ENCODE measurements at regions not wholly inside any gene's neighbourhood (a gene's known extent, or its start where the extent isn't known, plus 50 kb on each side); places are given as distances from the start of the nearest gene placed in this dataset.

DNA sequence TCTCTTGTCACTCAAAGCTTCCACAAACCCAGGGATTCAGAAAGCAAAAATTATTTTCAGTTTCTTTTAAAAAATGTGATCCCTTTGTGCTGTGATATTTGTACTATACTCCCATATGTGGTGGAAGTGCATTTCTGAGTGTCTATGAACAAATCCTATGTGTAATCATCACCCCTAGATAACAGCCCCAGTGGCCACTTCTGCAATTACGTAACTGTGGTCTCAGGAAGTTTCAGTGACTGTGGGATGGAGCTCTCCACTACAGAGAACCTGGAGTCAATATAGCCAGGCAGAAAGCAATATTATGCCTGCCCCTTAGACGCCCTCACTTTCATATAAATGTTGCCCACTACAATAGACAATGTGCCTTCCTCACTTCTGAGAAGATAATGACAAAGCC lies 1101.7 kb upstream of the GHITM start:
- no peak for DNase-seq (ENCODE audit: low spot score)

DNA sequence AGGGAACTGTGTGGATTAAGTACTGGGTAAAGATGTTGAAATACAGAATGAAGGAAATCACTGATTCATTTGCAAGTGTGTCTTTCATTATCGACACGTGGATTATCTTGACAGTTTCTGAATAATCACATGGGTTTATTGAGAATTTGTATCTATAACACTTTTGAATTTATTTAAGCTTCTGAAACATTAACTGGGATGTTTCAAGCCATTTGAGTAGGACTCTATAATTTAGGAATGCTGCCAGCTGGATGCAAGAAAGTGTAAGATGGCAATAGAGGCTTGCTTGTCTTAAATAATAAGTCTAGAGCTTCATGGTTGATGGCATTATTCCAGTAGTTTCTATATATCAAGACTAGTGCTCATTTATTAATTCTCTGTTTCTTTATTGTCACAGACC lies 1100.7 kb upstream of the GHITM start:
- no peak for DNase-seq (ENCODE audit: low spot score)

DNA sequence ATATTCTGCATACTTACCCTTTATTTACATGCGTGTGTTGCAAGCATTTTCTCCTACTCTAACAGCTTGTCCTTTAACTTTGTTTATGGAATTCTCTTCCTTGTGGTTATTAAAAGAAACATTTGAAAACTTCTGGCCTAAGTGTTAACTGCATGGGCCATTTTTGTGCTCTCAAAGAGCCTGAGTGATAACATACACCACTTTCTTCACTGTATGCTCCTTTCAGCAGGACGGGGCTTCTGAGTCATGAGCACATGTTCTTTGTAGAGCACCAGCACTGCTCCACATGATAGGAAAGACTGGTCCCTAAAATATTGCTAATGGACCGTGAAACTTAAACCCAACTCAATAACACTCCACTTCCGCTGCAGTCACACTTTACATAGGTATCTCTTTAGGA lies 1093.6 kb upstream of the GHITM start:
- DNase-seq (ENCODE audit: low spot score): no peak

DNA sequence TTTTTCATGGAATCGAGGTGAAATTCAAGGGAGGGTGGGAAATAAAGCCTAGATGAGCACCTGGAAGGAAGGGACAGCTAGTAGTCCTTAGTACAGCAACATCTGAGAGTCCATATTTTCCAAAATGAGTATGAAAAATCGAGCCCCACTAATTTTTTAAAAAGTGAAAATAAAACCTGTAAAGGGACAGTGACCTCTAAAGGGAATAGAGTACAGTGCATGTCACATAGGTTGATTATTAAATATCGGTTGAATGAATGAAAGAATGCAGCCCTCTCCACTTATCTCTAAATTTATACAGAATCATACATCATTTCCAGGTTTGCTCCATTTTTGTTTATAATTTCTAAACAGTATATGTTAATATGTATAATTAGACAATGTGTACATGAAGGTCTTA lies 1088.5 kb upstream of the GHITM start:
- no peak for DNase-seq (ENCODE audit: low spot score)

DNA sequence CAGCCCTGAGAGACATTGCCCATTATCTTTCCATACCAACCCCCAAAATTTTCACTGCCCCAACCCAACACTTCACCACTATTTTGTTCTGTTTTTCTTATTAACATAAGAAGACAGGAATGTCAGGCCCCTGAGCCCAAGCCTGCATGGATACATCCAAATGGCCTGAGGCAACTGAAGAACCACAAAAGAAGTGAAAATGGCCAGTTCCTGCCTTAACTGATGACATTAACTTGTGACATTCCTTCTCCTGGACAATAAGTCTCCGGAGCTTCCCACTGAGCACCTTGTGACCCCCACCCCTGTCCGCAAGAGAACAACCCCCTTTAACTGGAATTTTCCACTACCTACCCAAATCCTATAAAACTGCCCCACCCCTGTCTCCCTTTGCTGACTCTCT lies 1076.4 kb upstream of the GHITM start:
- DNase-seq (ENCODE audit: low spot score): no peak

DNA sequence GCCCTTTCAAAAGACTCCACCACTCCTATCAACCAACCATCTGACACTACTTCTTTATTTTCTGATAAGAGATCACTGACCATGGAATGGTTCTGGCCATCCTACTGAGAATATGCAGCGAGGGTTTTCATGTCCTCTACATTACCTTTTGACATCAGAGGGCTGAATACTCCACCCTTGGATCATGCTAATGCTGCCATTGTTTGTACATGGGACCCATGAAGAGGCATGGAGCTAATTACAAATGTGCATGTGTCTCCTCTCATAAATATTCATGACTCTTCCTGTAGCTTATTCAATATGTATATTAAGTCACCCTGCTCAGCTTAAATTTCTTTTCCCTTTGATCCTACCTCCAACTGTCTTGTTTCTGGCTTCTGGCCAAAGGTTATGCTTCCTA lies 1065.8 kb upstream of the GHITM start:
- DNase-seq (ENCODE audit: low spot score): no peak

DNA sequence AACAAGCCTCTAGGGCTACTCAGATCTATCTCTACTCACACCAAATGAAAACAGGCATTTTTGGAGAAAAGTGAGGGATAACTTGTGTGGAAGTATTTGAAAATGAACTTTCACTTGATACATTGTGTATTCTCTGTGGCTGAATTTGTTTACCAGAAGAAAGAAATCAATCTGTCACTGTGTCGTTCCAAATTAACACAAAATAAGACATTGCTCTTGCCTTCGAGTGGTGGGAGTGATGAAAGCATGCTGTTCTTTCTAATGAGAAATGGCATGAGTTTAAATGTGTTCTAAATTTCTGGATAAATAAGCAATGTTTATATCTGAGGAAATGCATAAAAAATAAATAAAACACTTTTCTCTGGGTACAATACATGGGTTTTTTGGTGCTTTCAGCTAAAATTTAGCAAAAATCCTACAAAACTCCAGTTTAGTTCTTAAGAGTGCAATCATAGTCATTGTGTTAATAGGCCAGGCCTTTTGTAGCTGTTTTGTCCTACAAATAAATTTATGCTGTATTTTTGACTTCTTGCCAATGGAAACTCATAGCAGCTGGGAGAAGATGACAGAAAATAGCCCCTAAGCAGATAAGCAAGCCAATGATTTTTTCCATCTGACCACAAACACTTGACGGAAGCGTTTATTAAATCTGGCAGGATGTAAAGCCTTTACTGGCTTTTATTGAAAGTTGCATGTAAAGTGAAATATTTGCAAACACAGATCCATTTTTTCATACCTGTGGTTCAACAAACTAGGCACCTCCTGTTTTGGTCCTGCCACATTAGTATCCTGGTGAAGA lies 1064.1 kb upstream of the GHITM start:
- DNase-seq (ENCODE audit: low spot score): no peak

DNA sequence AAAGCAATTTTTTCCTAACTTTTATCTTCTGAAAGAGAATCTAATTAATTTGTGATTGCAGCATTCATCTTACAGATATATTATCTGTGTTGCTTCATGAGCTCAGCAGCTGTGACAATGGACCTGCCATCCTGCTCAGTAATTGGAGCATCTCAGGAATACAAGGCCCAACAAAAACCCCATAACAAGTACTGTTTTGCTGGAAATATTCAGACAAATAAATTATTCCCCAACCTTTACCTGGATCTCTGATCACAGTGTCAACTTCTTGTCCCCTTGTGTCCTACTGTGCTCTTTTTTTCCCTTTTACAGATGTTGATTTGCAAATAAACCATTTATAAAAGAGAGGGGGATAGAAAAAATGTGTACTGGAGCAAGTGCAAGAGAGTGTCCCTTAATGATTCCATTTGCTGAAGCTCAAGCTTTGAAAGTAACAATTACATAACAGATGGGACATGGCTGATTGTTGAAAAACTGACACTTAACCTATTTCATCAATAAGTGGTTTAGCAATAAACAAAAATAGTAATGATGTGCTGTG lies 1063.4 kb upstream of the GHITM start:
- DNase-seq (ENCODE audit: low spot score): no peak

DNA sequence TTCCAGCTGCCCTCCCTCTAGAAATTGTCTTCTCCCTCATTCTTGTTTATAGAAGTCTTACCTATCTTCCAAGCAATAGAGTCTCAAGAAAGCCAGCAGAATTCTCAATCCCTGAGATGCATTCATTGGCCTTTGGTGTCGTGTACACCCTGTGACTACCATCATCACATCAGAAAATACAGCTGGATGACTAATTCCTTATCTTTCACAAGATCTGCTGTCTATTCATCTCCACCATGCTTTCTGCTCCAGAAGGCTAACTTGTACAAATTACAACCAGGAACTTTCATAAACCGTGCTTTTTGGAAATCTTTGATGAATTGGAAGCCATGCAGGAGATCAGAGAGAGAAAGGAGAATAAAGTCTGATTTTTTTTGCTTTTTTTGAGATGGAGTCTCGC lies 1062.9 kb upstream of the GHITM start:
- no peak for DNase-seq (ENCODE audit: low spot score)

DNA sequence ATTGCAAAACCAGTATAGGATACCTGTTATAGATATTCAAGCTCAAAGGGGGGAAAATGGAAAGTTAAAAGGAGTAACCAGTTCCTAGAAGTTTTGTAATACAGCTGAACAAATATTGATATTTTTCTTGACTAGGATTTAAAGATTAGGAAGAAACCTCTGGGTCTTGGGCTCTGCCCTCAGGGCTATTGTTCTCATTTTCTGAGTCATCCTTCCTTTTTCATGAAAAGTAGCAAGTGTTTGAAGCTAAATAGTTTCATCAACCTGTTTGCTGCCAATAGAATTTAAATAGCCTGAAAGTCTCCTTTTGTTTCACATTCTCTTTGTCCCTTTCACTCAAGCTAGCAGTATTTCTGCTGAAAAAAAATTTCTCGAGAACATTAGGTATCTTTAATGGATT lies 1061.1 kb upstream of the GHITM start:
- DNase-seq (ENCODE audit: low spot score): no peak

DNA sequence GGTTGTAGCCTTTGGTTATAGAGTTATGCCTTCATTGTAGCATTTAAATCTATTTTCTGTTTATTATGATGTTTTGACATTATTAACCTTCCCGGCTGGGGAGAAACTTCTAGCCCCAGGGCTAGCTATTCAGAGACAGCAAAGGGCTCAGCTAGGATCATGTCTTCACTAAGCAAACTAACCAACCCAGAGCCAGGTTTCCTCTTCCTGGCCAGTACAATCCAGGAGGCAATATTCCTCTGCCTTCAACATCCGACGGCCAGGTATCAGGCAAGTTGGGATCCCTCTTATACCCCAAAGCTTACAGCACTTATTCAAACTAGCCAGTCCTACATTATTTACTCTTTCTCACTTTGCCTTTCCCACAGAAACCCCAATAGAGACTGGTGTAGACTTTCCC lies 1060.7 kb upstream of the GHITM start:
- DNase-seq (ENCODE audit: low spot score): no peak

DNA sequence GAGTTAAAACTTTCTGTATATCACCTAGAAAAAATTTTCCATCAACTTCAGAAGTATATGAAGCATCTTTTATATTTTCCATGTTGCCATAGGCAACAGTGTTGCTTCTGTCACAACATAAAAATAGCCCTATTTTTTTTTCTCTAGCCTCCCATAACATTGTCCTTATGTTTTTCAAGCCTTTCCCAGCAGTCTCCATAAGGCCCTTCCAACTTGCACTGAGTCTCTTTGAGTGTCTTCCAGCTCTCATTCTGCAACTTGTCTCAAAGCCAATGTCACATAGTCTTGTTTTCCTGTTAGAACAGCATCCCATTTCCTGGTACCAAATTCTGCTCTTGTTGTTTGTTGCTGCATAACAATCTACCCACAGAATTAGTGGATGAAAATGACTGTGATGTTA lies 1055.5 kb upstream of the GHITM start:
- DNase-seq (ENCODE audit: low spot score): no peak

DNA sequence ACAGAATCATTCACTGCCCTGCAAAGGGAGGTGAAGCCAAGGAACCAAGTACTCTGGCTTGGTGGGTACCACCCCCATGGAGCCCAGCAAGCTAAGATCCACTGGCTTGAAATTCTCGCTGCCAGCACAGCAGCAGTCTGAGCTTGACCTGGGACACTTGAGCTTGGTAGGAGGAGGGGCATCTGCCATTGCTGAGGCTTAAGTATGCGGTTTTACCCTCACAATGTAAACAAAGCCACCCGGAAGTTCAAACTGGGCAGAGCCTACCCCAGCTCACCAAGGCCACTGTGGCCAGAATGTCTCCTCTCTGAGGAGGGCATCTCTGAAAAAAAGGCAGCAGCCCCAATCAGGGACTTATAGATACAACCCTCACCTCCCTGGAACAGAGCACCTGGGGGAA lies 1050.0 kb upstream of the GHITM start:
- no peak for DNase-seq (ENCODE audit: low spot score)

DNA sequence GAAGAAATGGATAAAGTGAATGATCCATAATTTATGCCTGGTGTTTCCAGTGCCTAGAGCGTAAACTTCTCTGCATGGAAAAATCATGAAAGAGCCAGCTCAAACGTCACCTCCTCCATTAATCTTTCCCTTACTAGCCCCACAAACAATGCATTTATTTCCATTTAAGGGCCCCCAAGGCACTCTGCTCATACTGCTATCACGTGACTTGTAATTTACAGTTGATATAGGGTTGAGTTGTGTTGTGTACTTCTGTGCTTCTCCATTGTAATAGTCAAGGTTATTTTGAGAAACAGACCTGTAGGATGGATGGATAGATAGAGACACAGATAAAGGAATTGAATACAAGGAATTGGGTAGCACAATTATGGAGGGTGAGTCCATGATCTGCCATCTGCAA lies 1034.7 kb upstream of the GHITM start:
- DNase-seq (ENCODE audit: low spot score): no peak

DNA sequence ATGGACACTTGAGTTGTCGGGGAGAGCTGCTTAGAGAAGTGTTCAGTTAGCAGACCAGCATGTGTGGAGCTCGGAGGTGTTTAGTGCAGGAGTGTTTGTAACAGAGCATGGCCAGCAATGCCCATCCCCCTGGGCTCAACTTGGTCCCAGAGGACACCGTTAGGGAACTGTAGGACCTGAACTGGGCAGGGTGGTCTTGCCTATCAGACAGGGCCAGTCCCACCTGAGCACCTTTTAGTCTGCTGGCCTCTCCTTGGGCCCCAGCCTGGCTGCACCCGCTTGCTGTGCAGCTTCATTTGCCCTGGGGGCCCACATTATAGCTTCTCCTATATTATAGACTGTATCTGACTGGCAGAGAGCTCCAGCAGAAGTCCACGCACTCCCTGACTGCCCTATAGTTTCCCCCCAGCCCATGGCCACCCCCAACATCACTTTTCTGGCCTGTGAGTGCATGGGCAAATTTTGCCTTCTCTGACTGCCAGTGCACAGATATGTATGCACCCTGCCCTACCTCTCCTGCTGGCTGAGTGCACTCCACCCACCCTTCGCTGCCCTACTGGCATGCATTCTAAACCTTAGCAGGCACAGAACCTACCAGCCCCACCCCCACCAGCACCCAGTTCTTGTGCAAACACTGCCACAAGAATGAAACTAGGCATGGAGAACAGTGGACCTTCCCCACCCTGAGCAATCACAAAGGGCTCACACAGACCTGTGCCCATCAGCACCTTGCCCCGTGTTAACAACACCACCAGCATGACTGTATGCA lies 1030.6 kb upstream of the GHITM start:
- DNase-seq (ENCODE audit: low spot score): no peak

DNA sequence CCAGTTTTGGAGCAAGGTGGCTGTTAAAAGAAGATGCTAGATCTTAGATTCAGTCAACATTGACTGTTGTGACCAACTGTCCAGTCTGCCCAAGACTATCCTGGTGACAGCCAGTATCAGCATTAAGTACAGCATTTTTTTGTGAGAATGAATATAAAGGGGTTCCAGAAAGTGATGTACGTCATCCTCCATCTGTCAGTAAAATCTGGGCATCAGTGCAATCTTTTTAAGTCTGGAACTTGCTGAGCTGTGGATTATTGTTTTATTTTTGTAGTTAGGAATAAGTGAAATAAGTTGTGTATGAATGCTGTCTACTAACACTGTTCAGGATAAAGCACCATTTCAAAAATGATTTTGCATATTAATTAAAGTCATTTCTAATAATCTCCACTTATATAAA lies 1020.0 kb upstream of the GHITM start:
- DNase-seq (ENCODE audit: low spot score): no peak

DNA sequence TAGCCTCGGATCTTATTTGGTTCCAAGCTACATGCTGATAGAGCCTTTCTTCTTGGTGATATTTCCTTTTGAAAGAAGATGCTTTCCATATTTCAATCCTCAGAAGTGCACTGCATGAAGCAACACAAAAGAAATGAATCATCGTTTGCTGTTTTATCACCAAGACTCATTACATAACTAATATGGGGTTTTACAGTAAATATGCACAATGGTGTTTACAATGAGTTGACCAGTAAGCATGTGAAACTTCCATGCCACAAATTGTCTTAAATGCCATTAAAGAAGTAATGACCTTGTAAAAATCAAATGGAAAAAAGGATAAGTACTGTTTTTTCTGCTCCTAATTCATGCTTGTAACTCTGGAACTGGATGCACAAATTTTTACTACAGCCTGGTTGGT lies 1017.0 kb upstream of the GHITM start:
- no peak for DNase-seq (ENCODE audit: low spot score)

DNA sequence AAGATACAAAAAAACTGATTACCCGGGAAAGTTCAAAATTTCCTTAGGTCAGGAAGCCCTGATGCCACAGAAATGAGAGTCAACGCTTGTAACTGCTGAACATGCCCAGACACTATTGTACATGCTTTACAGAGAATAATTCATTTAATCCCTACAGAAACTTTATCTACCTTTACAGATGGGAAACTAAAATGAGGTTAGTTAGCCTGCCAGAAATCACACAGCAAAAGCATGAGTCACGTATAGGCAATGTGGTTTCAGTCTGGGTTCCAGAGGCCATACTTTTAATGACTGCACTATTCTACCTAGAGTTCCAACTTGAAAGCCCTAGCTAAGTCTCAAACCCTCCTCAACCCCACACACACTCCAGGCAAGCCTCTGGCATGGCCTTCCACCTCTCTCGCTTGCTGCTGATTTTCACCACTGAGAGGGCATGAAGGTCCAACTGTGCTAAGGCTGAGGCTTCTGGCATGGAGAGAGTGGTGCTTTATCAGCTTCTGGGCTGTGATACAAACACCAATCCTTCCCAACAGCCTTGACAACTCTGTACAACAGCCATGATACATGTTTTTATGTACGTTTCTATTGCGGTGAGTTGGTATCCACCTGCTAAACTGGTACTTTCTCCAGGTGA lies 1011.2 kb upstream of the GHITM start:
- no peak for DNase-seq (ENCODE audit: low spot score)

DNA sequence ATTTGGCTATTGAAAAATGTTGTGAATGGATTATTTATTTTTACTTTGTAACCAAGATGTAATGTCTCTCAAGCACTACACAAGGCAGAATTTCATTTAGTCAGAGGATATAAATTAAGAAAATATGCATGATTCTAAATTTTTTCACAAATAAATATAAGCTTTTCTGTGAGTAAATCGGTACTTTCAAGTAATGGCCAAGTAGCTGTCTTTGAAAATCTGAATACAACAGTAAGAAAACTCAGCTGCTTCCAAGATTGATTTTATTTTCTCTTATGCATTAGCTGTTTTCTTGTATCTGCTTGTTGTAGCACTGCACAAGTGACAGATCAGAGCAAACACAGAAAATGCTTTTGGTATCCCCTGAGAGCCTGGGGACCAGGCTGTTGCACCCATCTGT lies 998.5 kb upstream of the GHITM start:
- no peak for DNase-seq (ENCODE audit: low spot score)

DNA sequence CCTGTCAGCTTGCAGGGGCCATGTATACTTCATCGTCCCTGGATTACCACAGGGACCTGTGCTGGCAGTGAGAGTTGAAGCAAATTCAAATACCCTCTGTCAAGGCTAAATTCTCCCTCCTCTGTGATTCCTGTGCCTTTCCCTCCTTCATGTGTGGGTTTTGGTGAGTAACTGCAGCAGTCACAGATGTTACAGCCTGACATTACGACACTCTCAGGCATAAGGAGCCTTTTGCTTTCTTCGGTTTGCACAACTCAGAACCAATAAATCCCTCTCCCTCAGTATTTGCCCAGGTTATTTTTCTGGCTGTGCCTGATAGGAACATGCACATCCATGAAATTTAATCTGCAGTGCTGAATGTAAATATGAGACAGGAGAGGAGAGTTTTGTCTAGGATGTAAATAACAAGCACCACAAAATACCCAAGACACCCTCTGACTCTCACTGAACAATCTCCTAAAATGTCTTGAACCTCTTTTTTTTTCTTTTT lies 997.2 kb upstream of the GHITM start:
- DNase-seq (ENCODE audit: low spot score): no peak

DNA sequence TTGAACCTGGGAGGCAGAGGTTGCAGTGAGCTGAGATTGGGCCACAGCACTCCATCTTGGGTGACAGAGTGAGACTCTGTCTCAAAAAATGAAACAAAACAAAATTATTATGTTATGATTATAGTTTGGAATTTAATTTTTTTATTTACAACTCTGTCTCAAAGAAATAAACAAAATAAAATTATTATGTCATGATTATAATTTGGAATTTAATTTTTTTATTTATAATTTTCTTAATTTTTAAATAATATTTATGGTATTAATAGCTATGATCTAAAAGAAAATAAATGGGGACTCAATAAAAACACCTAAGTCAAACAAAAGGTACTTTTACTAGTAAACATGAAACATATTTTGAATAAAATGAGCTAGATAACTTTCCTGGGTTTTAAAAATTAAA lies 994.8 kb upstream of the GHITM start:
- no peak for DNase-seq (ENCODE audit: low spot score)

DNA sequence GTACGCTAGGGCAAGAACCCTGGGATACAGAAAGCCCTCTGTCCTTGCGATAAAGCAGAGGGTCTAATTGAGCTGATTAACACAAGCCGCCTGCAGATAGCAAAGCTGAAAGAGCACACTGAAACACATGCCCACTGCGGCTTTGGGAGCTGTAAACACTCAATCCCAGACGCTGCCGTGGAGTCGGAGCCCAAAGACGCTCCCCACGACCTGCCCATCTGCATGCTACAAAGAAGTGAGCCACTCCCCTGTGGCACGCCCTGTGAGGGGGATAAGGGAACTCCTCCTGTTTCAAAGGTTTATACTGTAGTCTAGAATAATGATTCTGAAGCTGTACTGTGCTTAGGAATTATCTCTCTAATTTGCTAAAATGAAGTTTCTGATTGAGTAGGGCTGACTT lies 985.6 kb upstream of the GHITM start:
- no peak for DNase-seq (ENCODE audit: low spot score)

DNA sequence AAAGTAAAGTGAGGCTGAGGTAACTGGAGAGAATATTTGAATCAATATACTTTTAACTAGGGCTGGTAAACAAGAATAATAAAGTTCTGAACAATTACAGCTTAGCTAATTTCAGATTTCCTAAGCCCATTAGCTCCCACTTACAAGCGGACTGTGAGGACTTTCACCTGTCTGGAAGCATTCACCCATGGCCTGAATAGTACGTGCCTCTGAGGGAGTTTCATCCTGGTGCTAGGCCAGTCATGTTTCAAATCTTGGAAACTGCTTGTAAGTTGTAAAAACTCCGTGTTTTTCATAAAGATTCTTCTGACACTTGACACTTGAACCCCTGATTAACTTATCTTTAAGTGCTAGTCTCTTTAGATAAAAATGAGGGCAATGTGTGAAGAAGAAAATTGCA lies 975.2 kb upstream of the GHITM start:
- DNase-seq (ENCODE audit: low spot score): no peak

Measured in CD4-positive, alpha-beta T cell treated with Interleukin-6 at 100 ng/mL for 8 hours (primary cell).